GM18867 (cell line): ENCODE measurements at regions not wholly inside any gene's neighbourhood (a gene's known extent, or its start where the extent isn't known, plus 50 kb on each side); places are given as distances from the start of the nearest gene placed in this dataset.
"Not testable (repeated sequence)": the region's sequence is repeated elsewhere in the genome, so short reads cannot be mapped to it uniquely, and the experiment has no call there.

ENCODE experiments used
- ATAC-seq: cut with Tn5 transposase; IDR thresholded peaks from one replicate; pipeline ENCODE4 v1.9.1; 2021; ENCODE audit warnings: mild to moderate bottlenecking, moderate library complexity; ENCODE audit not compliant: unreplicated experiment

- ATAC-seq, result no peak
These were observed 544.3 kb upstream of the ARRDC3 start for GRCh38 chr5:91927439-91927838.

- no peak for ATAC-seq
These were observed 542.1 kb upstream of the ARRDC3 start for GRCh38 chr5:91925249-91925648.

DNA sequence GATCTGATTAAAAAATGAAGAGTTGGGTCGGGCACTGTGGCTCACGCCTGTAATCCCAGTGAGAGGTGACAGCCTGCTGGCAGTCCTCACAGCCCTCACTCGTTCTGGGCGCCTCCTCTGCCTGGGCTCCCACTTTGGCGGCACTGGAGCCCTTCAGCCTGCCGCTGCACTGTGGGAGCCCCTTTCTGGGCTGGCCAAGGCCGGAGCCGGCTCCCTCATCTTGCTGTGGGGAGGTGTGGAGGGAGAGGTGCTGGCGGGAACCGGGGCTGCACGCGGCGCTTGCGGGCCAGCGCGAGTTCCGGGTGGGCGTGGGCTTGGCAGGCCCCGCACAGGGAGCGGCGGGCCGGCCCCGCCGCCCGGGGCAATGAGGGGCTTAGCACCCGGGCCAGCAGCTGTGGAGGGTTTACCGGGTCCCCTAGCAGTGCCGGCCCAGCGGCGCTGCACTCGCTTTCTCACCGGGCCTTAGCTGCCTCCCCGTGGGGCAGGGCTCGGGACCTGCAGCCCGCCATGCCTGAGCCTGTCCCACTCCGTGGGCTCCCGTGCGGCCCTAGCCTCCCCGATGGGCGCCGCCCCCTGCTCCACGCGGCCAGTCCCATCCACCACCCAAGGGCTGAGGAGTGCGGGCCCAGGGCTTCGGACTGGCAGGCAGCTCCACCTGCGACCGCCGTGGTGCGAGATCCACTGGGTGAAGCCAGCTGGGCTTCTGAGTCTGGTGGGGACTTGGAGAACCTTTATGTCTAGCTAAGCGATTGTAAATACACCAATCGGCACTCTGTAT lies 534.1 kb upstream of the ARRDC3 start:
- not testable (repeated sequence) for ATAC-seq

- ATAC-seq, result no peak
These were observed 527.5 kb upstream of the ARRDC3 start for GRCh38 chr5:91910655-91911054.

- peak; percentile 51 for ATAC-seq
These were observed 527.1 kb upstream of the ARRDC3 start for GRCh38 chr5:91910247-91910646.

- ATAC-seq, result no peak
These were observed 523.4 kb upstream of the ARRDC3 start for GRCh38 chr5:91906494-91906893.

DNA sequence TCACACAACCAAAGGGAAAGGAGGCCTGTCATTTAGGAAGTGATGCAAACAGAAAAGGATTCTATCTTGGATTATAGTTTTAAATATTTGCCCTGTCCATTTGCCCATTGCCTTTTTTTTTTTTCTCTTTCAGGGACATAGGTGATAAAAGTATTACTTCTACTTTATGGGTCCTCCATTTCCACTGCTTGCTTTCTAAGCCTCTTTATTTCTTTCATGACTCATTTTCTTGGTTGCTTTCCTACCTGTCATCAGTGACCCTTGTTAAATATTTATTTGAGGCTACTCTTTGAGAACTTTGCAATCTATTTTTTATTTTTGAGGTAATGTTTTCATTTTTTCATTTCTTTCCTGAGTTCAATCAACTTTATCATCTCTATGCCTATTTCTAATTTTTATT lies 522.9 kb upstream of the ARRDC3 start:
- no peak for ATAC-seq

DNA sequence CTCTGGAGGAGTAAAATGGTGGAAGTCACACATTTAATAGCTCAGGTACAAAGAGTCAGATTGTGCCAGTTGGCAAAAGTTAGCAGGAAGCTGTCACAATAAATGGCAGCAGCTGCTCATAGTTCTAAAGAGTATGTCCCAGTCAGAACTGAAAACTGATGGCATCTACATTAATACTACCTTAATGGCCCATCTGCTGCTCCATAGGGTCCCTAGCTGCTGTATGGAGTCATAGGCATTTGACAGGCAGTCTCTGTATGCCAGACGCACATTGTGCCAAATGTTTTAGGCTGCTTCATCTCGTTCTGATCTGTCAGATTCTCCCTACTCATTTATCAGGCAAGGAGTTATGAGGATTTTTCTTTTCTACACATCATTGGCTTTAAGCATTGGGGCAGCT lies 515.8 kb upstream of the ARRDC3 start:
- no peak for ATAC-seq

DNA sequence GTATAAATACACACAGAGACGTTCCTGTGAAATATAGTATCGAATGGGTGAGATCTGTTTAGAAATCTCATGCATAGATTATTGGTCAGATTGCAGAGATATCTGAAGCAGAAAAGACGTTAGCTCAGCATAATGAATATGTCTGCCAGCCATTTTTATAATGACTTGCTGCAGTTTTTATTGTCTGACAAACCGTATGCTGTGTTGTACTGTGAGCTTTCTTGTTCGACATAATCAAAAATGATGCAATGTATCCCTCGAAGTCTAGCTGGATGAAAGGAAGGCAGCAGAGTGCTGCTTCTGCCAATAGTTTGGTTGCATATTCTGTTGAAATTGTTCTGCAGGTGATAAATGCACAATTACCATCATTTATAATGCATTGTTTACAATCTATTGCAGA lies 514.9 kb upstream of the ARRDC3 start:
- ATAC-seq, result no peak

- no peak for ATAC-seq
These were observed 505.7 kb upstream of the ARRDC3 start for GRCh38 chr5:91888810-91889209.

- no peak for ATAC-seq
These were observed 502.5 kb upstream of the ARRDC3 start for GRCh38 chr5:91885291-91886265.

DNA sequence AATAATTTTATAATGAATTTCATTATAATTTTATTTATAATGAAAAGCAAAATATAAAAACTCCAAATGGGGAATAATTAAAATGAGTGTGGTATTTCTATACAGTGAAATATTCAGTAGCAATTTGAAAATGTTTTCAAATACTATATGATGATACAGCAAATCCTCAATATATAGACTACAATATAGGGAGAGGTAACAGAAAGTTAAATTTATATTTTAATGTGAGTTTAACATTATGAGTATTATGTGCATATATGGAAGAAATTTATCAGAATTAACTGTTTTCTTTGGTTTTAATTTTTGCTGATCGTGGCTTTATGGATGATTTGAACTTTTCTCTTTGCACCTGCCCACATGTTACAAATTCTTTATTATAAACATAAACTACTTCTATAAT lies 500.9 kb upstream of the ARRDC3 start:
- no peak for ATAC-seq

- no peak for ATAC-seq
These were observed 492.2 kb upstream of the ARRDC3 start for GRCh38 chr5:91875196-91875779.

- ATAC-seq, result no peak
These were observed 484.7 kb upstream of the ARRDC3 start for GRCh38 chr5:91867799-91868198.

- no peak for ATAC-seq
These were observed 482.8 kb upstream of the ARRDC3 start for GRCh38 chr5:91865915-91866314.

DNA sequence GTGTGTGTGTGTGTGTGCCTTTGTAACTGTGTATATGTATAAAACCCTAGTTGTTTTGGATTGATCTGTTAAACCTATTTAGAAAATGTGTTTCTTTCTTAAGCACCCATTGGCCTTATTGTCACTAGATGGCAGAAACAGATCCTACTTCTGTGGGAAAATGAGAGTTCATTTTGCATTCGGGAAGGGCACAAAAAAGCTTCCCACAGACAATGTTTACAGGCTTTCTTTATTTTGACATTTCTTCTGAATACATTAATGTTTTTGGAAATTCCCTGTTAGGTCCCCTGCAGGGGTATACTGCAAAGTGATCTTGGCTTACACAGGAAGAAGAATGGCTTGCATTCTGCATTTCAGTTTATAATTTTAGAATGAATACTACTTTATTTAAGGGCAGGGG lies 481.8 kb upstream of the ARRDC3 start:
- ATAC-seq, result no peak

DNA sequence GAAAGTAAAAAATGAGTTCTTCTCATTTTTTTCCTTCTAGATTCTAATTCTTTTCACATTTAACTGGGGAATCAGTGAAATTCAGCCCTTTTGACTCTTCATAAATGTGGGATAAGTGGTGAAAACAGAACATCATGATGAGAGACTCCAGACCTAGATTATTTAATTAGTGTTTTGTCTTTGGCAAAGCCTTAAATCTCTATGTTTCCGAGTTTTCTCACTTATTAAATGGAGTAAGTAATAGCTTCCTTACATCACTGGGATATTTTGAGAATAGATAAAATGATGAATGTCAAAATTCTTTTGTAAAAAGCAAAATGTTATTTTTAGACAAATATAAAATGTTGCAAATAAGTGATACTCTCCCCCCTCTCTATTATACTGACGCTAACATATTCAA lies 468.6 kb upstream of the ARRDC3 start:
- no peak for ATAC-seq

- ATAC-seq, result no peak
These were observed 466.9 kb upstream of the ARRDC3 start for GRCh38 chr5:91850031-91850430.

- ATAC-seq, result no peak
These were observed 466.0 kb upstream of the ARRDC3 start for GRCh38 chr5:91849069-91849468.

GRCh38 chr5:91848453-91848852 lies 465.3 kb upstream of the ARRDC3 start:
- ATAC-seq, result no peak

GRCh38 chr5:91841423-91841822 lies 458.3 kb upstream of the ARRDC3 start:
- ATAC-seq, result no peak

- no peak for ATAC-seq
These were observed 457.3 kb upstream of the ARRDC3 start for GRCh38 chr5:91840412-91840811.
